Keratinocyte (primary cell): ENCODE measurements at regions not wholly inside any gene's neighbourhood (a gene's known extent, or its start where the extent isn't known, plus 50 kb on each side); places are given as distances from the start of the nearest gene placed in this dataset.

Experiments used
- DNase-seq: peaks from one replicate; pipeline ENCODE4 v3.0.0-alpha.2; 2011; ENCODE audit warnings: low read depth, missing footprints, low spot score
- FAIRE-seq: peaks from 2 replicates; lab custom pipeline; 2011; peaks lifted over from hg19 to GRCh38; lab: Jason Lieb, UNC
- H2AFZ ChIP-seq: 2 replicates; pipeline ENCODE4 v1.6.0; 2012; ENCODE audit warnings: low read length, control low read depth, inconsistent platforms; ENCODE audit not compliant: control insufficient read depth
- H3K27ac ChIP-seq: 2 replicates; pipeline ENCODE4 v1.5.1; 2011; ENCODE audit warnings: low read length; ENCODE audit not compliant: control insufficient read depth, insufficient read depth
- H3K27me3 ChIP-seq: 3 replicates; pipeline ENCODE4 v1.6.0; 2011; ENCODE audit warnings: low read length; ENCODE audit not compliant: control insufficient read depth, insufficient read depth; ENCODE audit errors: extremely low read depth
- H3K36me3 ChIP-seq, 2 experiments: 2 replicates in 1 of 2; 3 replicates in 1 of 2; pipeline ENCODE4 v1.5.1; 2011; ENCODE audit warnings: low read length in 2 of 2, mild to moderate bottlenecking in 1 of 2; ENCODE audit not compliant: control insufficient read depth in 2 of 2, insufficient read depth in 2 of 2; ENCODE audit errors: extremely low read depth in 1 of 2
- H3K4me1 ChIP-seq: 3 replicates; pipeline ENCODE4 v1.5.1; 2011; ENCODE audit warnings: low read length; ENCODE audit not compliant: control insufficient read depth, insufficient read depth; ENCODE audit errors: extremely low read depth
- H3K4me2 ChIP-seq: 3 replicates; pipeline ENCODE4 v1.6.0; 2011; ENCODE audit warnings: low read depth, low read length; ENCODE audit not compliant: control insufficient read depth, insufficient read depth; ENCODE audit errors: extremely low read depth
- H3K4me3 ChIP-seq, 3 experiments: fragments of 200-600 bp in 1 of 3; sonication (generic) in 1 of 3; 2 replicates in 2 of 3; 3 replicates in 1 of 3; pipeline ENCODE4 v1.5.1; 2011 to 2016; ENCODE audit warnings: low read length in 3 of 3, mild to moderate bottlenecking in 3 of 3, control low read depth in 2 of 3, inconsistent platforms in 1 of 3, low read depth in 1 of 3, mixed read lengths in 1 of 3, mixed run types in 1 of 3, moderate library complexity in 1 of 3; ENCODE audit not compliant: control insufficient read depth in 2 of 3, insufficient read depth in 2 of 3; ENCODE audit errors: extremely low read depth in 1 of 3
- H3K79me2 ChIP-seq: 2 replicates; pipeline ENCODE4 v1.6.0; 2012; ENCODE audit warnings: low read length; ENCODE audit not compliant: control insufficient read depth, insufficient read depth
- H3K9ac ChIP-seq: 3 replicates; pipeline ENCODE4 v1.6.0; 2011; ENCODE audit warnings: low read length; ENCODE audit not compliant: control insufficient read depth, insufficient read depth; ENCODE audit errors: extremely low read depth
- H3K9me1 ChIP-seq: 3 replicates; pipeline ENCODE4 v1.6.0; 2011; ENCODE audit warnings: low read length; ENCODE audit not compliant: control insufficient read depth, insufficient read depth; ENCODE audit errors: extremely low read depth
- H3K9me3 ChIP-seq: 2 replicates; pipeline ENCODE4 v1.5.1; 2012; ENCODE audit warnings: low read depth, low read length; ENCODE audit not compliant: control insufficient read depth
- H4K20me1 ChIP-seq: 3 replicates; pipeline ENCODE4 v1.6.0; 2011; ENCODE audit warnings: low read length; ENCODE audit not compliant: control insufficient read depth, insufficient read depth; ENCODE audit errors: extremely low read depth
- CTCF ChIP-seq, 3 experiments: IDR thresholded peaks in 1 of 3; conservative IDR thresholded peaks in 1 of 3; optimal IDR thresholded peaks in 1 of 3; 2 replicates in 2 of 3; 3 replicates in 1 of 3; pipeline versions ENCODE3 to v1.5.1; 2011; ENCODE audit warnings: low read length in 3 of 3, mild to moderate bottlenecking in 3 of 3, moderate library complexity in 2 of 3, control low read depth in 1 of 3, inconsistent platforms in 1 of 3; ENCODE audit not compliant: insufficient read depth in 2 of 3; ENCODE audit errors: extremely low read depth in 1 of 3
- EZH2 ChIP-seq: IDR thresholded peaks from one replicate; pipeline ENCODE4 v1.6.1; 2012; ENCODE audit warnings: inconsistent platforms, mild to moderate bottlenecking, low read length, moderate library complexity
- dilution Hi-C: fragments of 300-500 bp; cut with MboI; formaldehyde crosslinking; loops from one replicate; pipeline ENCODE4 v1.7.0; 2020; ENCODE audit warnings: low sequenced_read_pairs; ENCODE audit not compliant: extremely low pct_ligation_motif_present

- Histone ChIP-seq H3K36me3 (no peaks in the 10 kb centered on the region), H3K79me2 (no peaks in the 10 kb centered on the region), H3K4me1 (peaks cover 7% of the 10 kb centered on the region), H4K20me1 (no peaks in the 10 kb centered on the region), H3K4me3 (no peak overlapping the region), H3K9me1 (no peaks in the 10 kb centered on the region), H3K9me3 (no peaks in the 10 kb centered on the region), H2AFZ (no peak overlapping the region), H3K9ac (no peak overlapping the region), H3K27ac (no peak overlapping the region), H3K27me3 (no peaks in the 10 kb centered on the region), H3K4me2 (no peak overlapping the region)
- DNase-seq (no peak), FAIRE-seq (no peak)
- TF ChIP-seq EZH2 = no peak
- TF ChIP-seq CTCF (optimal IDR thresholded peaks at IDR 0.05 in 1 of 3, IDR thresholded peaks at IDR 0.05 in 1 of 3, conservative IDR thresholded peaks at IDR 0.05 in 1 of 3; ENCODE audit: extremely low read depth in 1 of 3, insufficient read depth in 2 of 3, low read length in 3 of 3) = no peak
- dilution Hi-C loops = no loop called here
Measured at GRCh38 chr3:118534519-118534918, 500.1 kb downstream of the IGSF11 start.

GRCh38 chr3:118536764-118537163 lies 497.9 kb downstream of the IGSF11 start:
- Histone ChIP-seq H3K27me3 (no peaks in the 10 kb centered on the region), H3K9ac (no peak overlapping the region), H4K20me1 (no peaks in the 10 kb centered on the region), H3K4me2 (no peak overlapping the region), H3K79me2 (no peaks in the 10 kb centered on the region), H3K9me1 (no peaks in the 10 kb centered on the region), H2AFZ (no peak overlapping the region), H3K27ac (no peak overlapping the region), H3K9me3 (no peaks in the 10 kb centered on the region), H3K36me3 (no peaks in the 10 kb centered on the region), H3K4me3 (no peak overlapping the region), H3K4me1 (peaks cover 13% of the 10 kb centered on the region)
- TF ChIP-seq CTCF (optimal IDR thresholded peaks at IDR 0.05 in 1 of 3, IDR thresholded peaks at IDR 0.05 in 1 of 3, conservative IDR thresholded peaks at IDR 0.05 in 1 of 3; ENCODE audit: extremely low read depth in 1 of 3, insufficient read depth in 2 of 3, low read length in 3 of 3) (no peak), EZH2 (no peak)
- DNase-seq = peak; percentile 44
- dilution Hi-C loops = no loop called here
- peak; percentile 41 for FAIRE-seq
